Prostate gland (tissue), 2 donors: ENCODE measurements at regions not wholly inside any gene's neighbourhood (a gene's known extent, or its start where the extent isn't known, plus 50 kb on each side); places are given as distances from the start of the nearest gene placed in this dataset.
"Not testable (repeated sequence)": the region's sequence is repeated elsewhere in the genome, so short reads cannot be mapped to it uniquely, and the experiment has no call there.

ENCODE experiments used
- DNase-seq: peaks from one replicate; pipeline ENCODE4 v3.0.0-alpha.2; 2019; ENCODE audit warnings: low spot score
- H3K27ac ChIP-seq, 2 donors: fragments of 200-600 bp; sonication (generic); 2 replicates each; pipeline ENCODE4 v1.5.1; 2017 to 2019
- H3K27me3 ChIP-seq: fragments of 200-600 bp; sonication (generic); replicated peaks from 2 replicates; pipeline ENCODE4 v1.5.1; 2019; ENCODE audit not compliant: insufficient read depth
- H3K36me3 ChIP-seq, 2 donors: fragments of 200-600 bp; sonication (generic); 1 replicate in 1 of 2; 2 replicates in 1 of 2; pipeline versions ENCODE4 v1.5.1 to v1.8.1; 2017 to 2019
- H3K4me1 ChIP-seq: fragments of 200-600 bp; sonication (generic); replicated peaks from 2 replicates; pipeline ENCODE4 v1.5.1; 2019
- H3K4me3 ChIP-seq, 2 donors: fragments of 200-600 bp; sonication (generic); 2 replicates each; pipeline ENCODE4 v1.5.1; 2017 to 2019
- H3K9me3 ChIP-seq: fragments of 200-600 bp; sonication (generic); 2 replicates; pipeline ENCODE4 v1.5.1; 2017
- CTCF ChIP-seq, 4 experiments: fragments of 200-600 bp in 2 of 4; fragments of 450-650 bp in 2 of 4; sonication (generic) in 2 of 4; IDR thresholded peaks; 1 replicate in 3 of 4; 2 replicates in 1 of 4; pipeline ENCODE4 v1.5.1; 2016 to 2019; ENCODE audit warnings: antibody characterized with exemption in 4 of 4, mild to moderate bottlenecking in 2 of 4, moderate library complexity in 2 of 4
- POLR2A ChIP-seq: fragments of 450-650 bp; IDR thresholded peaks from one replicate; pipeline ENCODE4 v1.6.1; 2016; ENCODE audit warnings: antibody characterized with exemption, mild to moderate bottlenecking
- POLR2AphosphoS5 ChIP-seq: sonication (generic); formaldehyde crosslinking; IDR thresholded peaks from one replicate; pipeline ENCODE4 v1.6.1; 2017; ENCODE audit warnings: antibody characterized with exemption
- WGBS: methylation state at CpG from one replicate; pipeline ENCODE4 v1.1.5; 2018; 5-methylcytosine and 5-hydroxymethylcytosine counted together
- intact Hi-C: fragments of 100-400 bp; cut with DNase I; formaldehyde crosslinking; loops from one replicate; pipeline ENCODE4 v1.14.2; 2022

GRCh38 chr12:34219046-34219770 lies 196.9 kb downstream of the ALG10 start:
- no peaks in the 10 kb centered on the region for H3K9me3 ChIP-seq
- no peaks in the 10 kb centered on the region for H3K4me1 ChIP-seq
- H3K36me3 ChIP-seq = no peaks in the 10 kb centered on the region
- TF ChIP-seq CTCF (IDR thresholded peaks at IDR 0.05) = no peak
- no peak for TF ChIP-seq POLR2A
- TF ChIP-seq POLR2AphosphoS5 = no peak
- no peak for DNase-seq
- intact Hi-C loops = loop anchor here (5.0 kb wide), 1 partner anchor 1462 kb away; the partner anchor contains the start of gene YARS2
- 59% methylated on average over 40 of the region's 42 CpGs for WGBS
- no peaks in the 10 kb centered on the region for H3K27me3 ChIP-seq
- peak overlapping the region in 1 of 2 donors; percentile 14 for H3K27ac ChIP-seq
- H3K4me3 ChIP-seq = peak overlapping the region; percentile 18 to 38

- H3K27me3 ChIP-seq, H3K36me3 ChIP-seq, intact Hi-C loops, H3K4me3 ChIP-seq, H3K9me3 ChIP-seq, DNase-seq, H3K27ac ChIP-seq, H3K4me1 ChIP-seq: not testable (repeated sequence)
- WGBS = 93% methylated on average over 13 of the region's 13 CpGs
Measured at GRCh38 chr12:34220079-34220478, 197.8 kb downstream of the ALG10 start.

GRCh38 chr12:34223640-34224039 lies 201.3 kb downstream of the ALG10 start:
- Histone ChIP-seq H3K27ac (no peak overlapping the region), H3K36me3 (no peaks in the 10 kb centered on the region), H3K4me3 (no peak overlapping the region), H3K9me3 (no peaks in the 10 kb centered on the region), H3K4me1 (no peaks in the 10 kb centered on the region), H3K27me3 (no peaks in the 10 kb centered on the region)
- intact Hi-C loops = no loop called here
- DNase-seq = no peak
- WGBS = 83% methylated on average over 3 of the region's 3 CpGs
- TF ChIP-seq POLR2AphosphoS5 = no peak
- TF ChIP-seq CTCF (IDR thresholded peaks at IDR 0.05) = no peak
- no peak for TF ChIP-seq POLR2A

GRCh38 chr12:34226044-34226443 lies 203.7 kb downstream of the ALG10 start:
- DNase-seq, intact Hi-C loops, H3K4me1 ChIP-seq, H3K9me3 ChIP-seq, H3K36me3 ChIP-seq, H3K4me3 ChIP-seq, H3K27me3 ChIP-seq, H3K27ac ChIP-seq: not testable (repeated sequence)

GRCh38 chr12:34228046-34228445 lies 205.8 kb downstream of the ALG10 start:
- H3K36me3 ChIP-seq, H3K27me3 ChIP-seq, H3K27ac ChIP-seq, DNase-seq, intact Hi-C loops, H3K9me3 ChIP-seq, H3K4me3 ChIP-seq, H3K4me1 ChIP-seq: not testable (repeated sequence)
- WGBS = 30% methylated on average over 3 of the region's 3 CpGs

- H3K4me3 ChIP-seq, intact Hi-C loops, H3K36me3 ChIP-seq, DNase-seq, H3K27me3 ChIP-seq, H3K9me3 ChIP-seq, H3K4me1 ChIP-seq, H3K27ac ChIP-seq: not testable (repeated sequence)
- 76% methylated on average over 2 of the region's 2 CpGs for WGBS
Measured at GRCh38 chr12:34229033-34229432, 206.7 kb downstream of the ALG10 start.

- intact Hi-C loops = no loop called here
- TF ChIP-seq CTCF (IDR thresholded peaks at IDR 0.05) = no peak
- no peak for TF ChIP-seq POLR2AphosphoS5
- TF ChIP-seq POLR2A = no peak
- no peaks in the 10 kb centered on the region for H3K9me3 ChIP-seq
- no peak for DNase-seq
- no peaks in the 10 kb centered on the region for H3K36me3 ChIP-seq
- no peaks in the 10 kb centered on the region for H3K27me3 ChIP-seq
- no peak overlapping the region for H3K27ac ChIP-seq
- H3K4me3 ChIP-seq = no peak overlapping the region
- WGBS = 87% methylated on average over 5 of the region's 5 CpGs
- no peaks in the 10 kb centered on the region for H3K4me1 ChIP-seq
Measured at GRCh38 chr12:34233618-34234017, 211.3 kb downstream of the ALG10 start.
